K562 (cell line): ENCODE measurements at regions not wholly inside any gene's neighbourhood (a gene's known extent, or its start where the extent isn't known, plus 50 kb on each side); places are given as distances from the start of the nearest gene placed in this dataset.

ENCODE experiments used
- ATAC-seq: fragments of 200-7000 bp; cut with Tn5 transposase; 3 replicates; pipeline ENCODE4 v1.9.1; 2020; ENCODE audit warnings: moderate library complexity
- BruUV-seq: library from RNA; stranded (reverse); fragments of 400-500 nt; replicated peaks from 2 replicates; lab custom pipeline; 2021; lab: Mats Ljungman, UMichigan
- CTCF ChIA-PET: fragments of 300-600 bp; formaldehyde crosslinking; extraction: SDS; loops from one replicate; lab custom pipeline; 2021; ENCODE audit warnings: low intra/inter-chr PET ratio; lab: Yijun Ruan, JAX
- POLR2A ChIA-PET: fragments of 300-600, 350-650 bp; sonication (Branson Sonifier 250); formaldehyde crosslinking; extraction: SDS; loops from one replicate; lab custom pipeline; 2021; ENCODE audit warnings: antibody characterized with exemption, inconsistent platforms; lab: Yijun Ruan, JAX
- DNase-seq, 4 experiments: peaks; one replicate each; pipeline versions ENCODE4 v3.0.0 to v3.0.0-alpha.2; 2011 to 2018; ENCODE audit warnings: low spot score in 3 of 4, mixed read lengths in 3 of 4; ENCODE audit errors: extremely low read depth in 1 of 4
- FAIRE-seq: peaks from 2 replicates; lab custom pipeline; 2011; peaks lifted over from hg19 to GRCh38; lab: Jason Lieb, UNC
- H2AFZ ChIP-seq: 2 replicates; pipeline ENCODE4 v1.6.0; 2011; ENCODE audit warnings: low read depth, low read length, control low read depth, inconsistent platforms
- H3K27ac ChIP-seq: fragments of 200-600 bp; 3 replicates; pipeline ENCODE4 v1.8.0; 2011; ENCODE audit warnings: low read depth, mild to moderate bottlenecking, control low read depth, inconsistent platforms, low read length, moderate library complexity, mixed read lengths; ENCODE audit errors: extremely low read depth
- H3K27me3 ChIP-seq, 2 experiments: fragments of 300-600 bp in 1 of 2; 2 replicates in 1 of 2; 3 replicates in 1 of 2; pipeline versions ENCODE4 v1.6.0 to v1.8.0; 2011; ENCODE audit warnings: inconsistent platforms in 2 of 2, low read length in 2 of 2, mild to moderate bottlenecking in 1 of 2, mixed read lengths in 1 of 2, moderate library complexity in 1 of 2; ENCODE audit not compliant: control insufficient read depth in 2 of 2, insufficient read depth in 2 of 2
- H3K36me3 ChIP-seq: fragments of 300-600 bp; 3 replicates; pipeline ENCODE4 v1.8.0; 2011; ENCODE audit warnings: mild to moderate bottlenecking, low read length, inconsistent platforms; ENCODE audit not compliant: control insufficient read depth, insufficient read depth
- H3K4me1 ChIP-seq, 2 experiments: fragments of 200-600 bp in 1 of 2; replicated peaks in 1 of 2; 2 replicates in 1 of 2; 3 replicates in 1 of 2; pipeline versions ENCODE4 v1.5.1 to v1.8.0; 2011; ENCODE audit warnings: inconsistent platforms in 2 of 2, low read length in 2 of 2, mild to moderate bottlenecking in 1 of 2, mixed read lengths in 1 of 2, moderate library complexity in 1 of 2; ENCODE audit not compliant: control insufficient read depth in 2 of 2, insufficient read depth in 2 of 2
- H3K4me2 ChIP-seq: 2 replicates; pipeline ENCODE4 v1.6.1; 2011; ENCODE audit warnings: low read length, control low read depth, inconsistent platforms, mixed read lengths; ENCODE audit not compliant: insufficient read depth
- H3K4me3 ChIP-seq: fragments of 200-600 bp; sonication (generic), shearing (Covaris generic); 2 replicates; pipeline ENCODE4 v1.5.1; 2016; ENCODE audit warnings: control low read depth, inconsistent platforms
- H3K79me2 ChIP-seq: fragments of 200-600 bp; 3 replicates; pipeline ENCODE4 v1.8.0; 2011; ENCODE audit warnings: low read length, inconsistent platforms; ENCODE audit not compliant: control insufficient read depth, insufficient read depth
- H3K9ac ChIP-seq, 2 experiments: 2 replicates each; pipeline versions ENCODE4 v1.6.0 to v1.6.1; 2011; ENCODE audit warnings: low read depth in 2 of 2, low read length in 2 of 2, control low read depth in 1 of 2, inconsistent platforms in 1 of 2, mild to moderate bottlenecking in 1 of 2, mixed read lengths in 1 of 2; ENCODE audit not compliant: insufficient read depth in 1 of 2
- H3K9me1 ChIP-seq: one replicate; pipeline ENCODE4 v1.6.0; 2011; ENCODE audit warnings: inconsistent platforms, mild to moderate bottlenecking, low read length, moderate library complexity; ENCODE audit not compliant: control insufficient read depth, insufficient read depth
- H3K9me3 ChIP-seq: replicated peaks from 2 replicates; pipeline ENCODE4 v1.5.1; 2011; ENCODE audit warnings: low read depth, low read length, inconsistent platforms; ENCODE audit not compliant: control insufficient read depth, insufficient read depth
- H4K20me1 ChIP-seq: replicated peaks from 2 replicates; pipeline ENCODE4 v1.6.1; 2011; ENCODE audit warnings: low read length, inconsistent platforms, mixed read lengths; ENCODE audit not compliant: control insufficient read depth, insufficient read depth
- PCBP1 ChIP-seq: fragments of 200-400 bp; formaldehyde crosslinking; IDR thresholded peaks from 2 replicates; pipeline ENCODE4 v1.6.1; 2018; ENCODE audit warnings: mild to moderate bottlenecking, low read depth, low read length; ENCODE audit not compliant: poor library complexity, severe bottlenecking
- SIN3A ChIP-seq, 2 experiments: fragments of 150-350 bp in 1 of 2; IDR thresholded peaks; 2 replicates each; pipeline ENCODE4 v1.6.1; 2011 to 2016; ENCODE audit warnings: borderline replicate concordance in 2 of 2, low read depth in 2 of 2, low read length in 2 of 2, mild to moderate bottlenecking in 2 of 2, moderate library complexity in 2 of 2; ENCODE audit not compliant: control insufficient read depth in 1 of 2
- ZNF174 ChIP-seq: fragments of 250-450 bp; sonication (Bioruptor Pico); IDR thresholded peaks from 2 replicates; pipeline ENCODE4 v1.4.0; 2020; ENCODE audit warnings: mild to moderate bottlenecking
- WGBS: fragments of 100-300 bp; shearing (Covaris generic); methylation state at CpG from one replicate; pipeline ENCODE4 v1.1.6; 2016; ENCODE audit warnings: low coverage, mixed read lengths; ENCODE audit not compliant: insufficient coverage; ENCODE audit errors: missing lambda C conversion rate; 5-methylcytosine and 5-hydroxymethylcytosine counted together
- in situ Hi-C: fragments of 300-500 bp; cut with MboI; formaldehyde crosslinking; loops from 4 replicates; pipeline ENCODE4 v1.15.0; 2018; ENCODE audit warnings: inconsistent platforms, mixed read lengths
- intact Hi-C: fragments of 100-400 bp; cut with micrococcal nuclease; formaldehyde crosslinking; loops from 2 replicates; pipeline ENCODE4 v1.14.2; 2022
- TF ChIP-seq, protein P1 (sequence below): fragments of 250-450 bp; sonication (Bioruptor Pico); IDR thresholded peaks from 2 replicates; pipeline ENCODE4 v1.4.0; 2020

GRCh38 chr2:158917121-158917520, 51.3 kb upstream of the TANC1 start:
- no peak for ATAC-seq
- 0% methylated on average over 2 of the region's 2 CpGs for WGBS

GRCh38 chr2:158918452-158918851, 50.0 kb upstream of the TANC1 start:
- no peak overlapping the region for H3K9ac ChIP-seq
- FAIRE-seq (no peak), ATAC-seq (no peak), DNase-seq (no peak)
- H4K20me1 ChIP-seq: no peaks in the 10 kb centered on the region
- ChIA-PET CTCF (interaction anchor here (0.6 kb wide), 1 partner anchor 1138 kb away, joined by 5 read pairs; no protein-coding TSS in a partner anchor), POLR2A (interaction anchor here (0.8 kb wide), 1 partner anchor 9 kb away, joined by 3 read pairs; no protein-coding TSS in a partner anchor)
- H3K79me2 ChIP-seq: no peaks in the 10 kb centered on the region
- intact Hi-C loops (no loop called here), in situ Hi-C loops (loop anchor here (25.0 kb wide), 1 partner anchor 894 kb away; no protein-coding TSS in a partner anchor)
- no peaks in the 10 kb centered on the region for H3K9me3 ChIP-seq
- H3K27ac ChIP-seq: no peak overlapping the region
- BruUV-seq: no TSS peak
- H3K36me3 ChIP-seq: no peaks in the 10 kb centered on the region
- no peak overlapping the region for H2AFZ ChIP-seq
- no peak overlapping the region for H3K4me2 ChIP-seq
- H3K27me3 ChIP-seq: peaks cover 0 to 8% of the 10 kb centered on the region in 2 experiments; a peak in 2 of 5 replicates
- no peak overlapping the region for H3K4me3 ChIP-seq
- no peaks in the 10 kb centered on the region for H3K9me1 ChIP-seq
- peaks cover 0 to 4% of the 10 kb centered on the region in 2 experiments; a peak in 1 of 5 replicates for H3K4me1 ChIP-seq
- TF ChIP-seq SIN3A (IDR thresholded peaks at IDR 0.05; ENCODE audit: borderline replicate concordance in 2 of 2, control insufficient read depth in 1 of 2, low read depth in 2 of 2, low read length in 2 of 2): no peak

More at GRCh38 chr2:158917121-158917520, 51.3 kb upstream of the TANC1 start:
- no peak overlapping the region for H2AFZ ChIP-seq
- H3K4me1 ChIP-seq: peaks cover 0 to 4% of the 10 kb centered on the region in 2 experiments; a peak in 1 of 5 replicates
- H3K36me3 ChIP-seq: no peaks in the 10 kb centered on the region
- DNase-seq: no peak
- no TSS peak for BruUV-seq
- in situ Hi-C loops (loop anchor here (25.0 kb wide), 1 partner anchor 895 kb away; no protein-coding TSS in a partner anchor), intact Hi-C loops (no loop called here)
- ChIA-PET CTCF (no interaction called here), POLR2A (interaction anchor here (1.1 to 1.2 kb wide), 2 partner anchors 13 to 15 kb away, joined by 3 read pairs; no protein-coding TSS in a partner anchor)
- H4K20me1 ChIP-seq: no peaks in the 10 kb centered on the region
- no peak overlapping the region for H3K9ac ChIP-seq
- H3K79me2 ChIP-seq: no peaks in the 10 kb centered on the region
- no peaks in the 10 kb centered on the region for H3K9me1 ChIP-seq
- no peak overlapping the region for H3K4me2 ChIP-seq
- peaks cover 0 to 8% of the 10 kb centered on the region in 2 experiments; a peak in 2 of 5 replicates for H3K27me3 ChIP-seq
- H3K27ac ChIP-seq: no peak overlapping the region
- H3K9me3 ChIP-seq: no peaks in the 10 kb centered on the region
- H3K4me3 ChIP-seq: no peak overlapping the region
- FAIRE-seq: no peak
- TF ChIP-seq SIN3A (IDR thresholded peaks at IDR 0.05; ENCODE audit: borderline replicate concordance in 2 of 2, control insufficient read depth in 1 of 2, low read depth in 2 of 2, low read length in 2 of 2) (no peak), PCBP1 (no peak), ZNF174 (CRISPR knock-in tag) (no peak)
- TF ChIP-seq, protein P1, sequence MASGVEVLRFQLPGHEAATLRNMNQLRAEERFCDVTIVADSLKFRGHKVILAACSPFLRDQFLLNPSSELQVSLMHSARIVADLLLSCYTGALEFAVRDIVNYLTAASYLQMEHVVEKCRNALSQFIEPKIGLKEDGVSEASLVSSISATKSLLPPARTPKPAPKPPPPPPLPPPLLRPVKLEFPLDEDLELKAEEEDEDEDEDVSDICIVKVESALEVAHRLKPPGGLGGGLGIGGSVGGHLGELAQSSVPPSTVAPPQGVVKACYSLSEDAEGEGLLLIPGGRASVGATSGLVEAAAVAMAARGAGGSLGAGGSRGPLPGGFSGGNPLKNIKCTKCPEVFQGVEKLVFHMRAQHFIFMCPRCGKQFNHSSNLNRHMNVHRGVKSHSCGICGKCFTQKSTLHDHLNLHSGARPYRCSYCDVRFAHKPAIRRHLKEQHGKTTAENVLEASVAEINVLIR: no peak
